ENCODE measurements at regions not wholly inside any gene's neighbourhood (a gene's known extent, or its start where the extent isn't known, plus 50 kb on each side); places are given as distances from the start of the nearest gene placed in this dataset.
"Not testable (repeated sequence)": the region's sequence is repeated elsewhere in the genome, so short reads cannot be mapped to it uniquely, and the experiment has no call there.

GRCh38 chr9:73095425-73095824 is 56.2 kb upstream of the ANXA1 start:
- no peaks in the 10 kb centered on the region for H3K9me3 ChIP-seq (ENCODE audit: control insufficient read depth, low read length, poor library complexity, severe bottlenecking)
- Mint-ChIP-seq H3K36me3 (ENCODE audit: low read depth) (no peaks in the 10 kb centered on the region), H3K27ac (no peak overlapping the region), H3K27me3 (peaks cover 16% of the 10 kb centered on the region), H3K4me1 (no peaks in the 10 kb centered on the region), H3K4me3 (no peak overlapping the region)
- ATAC-seq (no peak), DNase-seq (no peak)

GRCh38 chr9:73093740-73094379 is 57.8 kb upstream of the ANXA1 start:
- DNase-seq: no peak
- Mint-ChIP-seq H3K4me3 (no peak overlapping the region), H3K4me1 (no peaks in the 10 kb centered on the region), H3K27ac (no peak overlapping the region), H3K27me3 (peaks cover 18% of the 10 kb centered on the region), H3K36me3 (ENCODE audit: low read depth) (no peaks in the 10 kb centered on the region)
- no peak for ATAC-seq
- no peaks in the 10 kb centered on the region for H3K9me3 ChIP-seq (ENCODE audit: control insufficient read depth, low read length, poor library complexity, severe bottlenecking)

- no peak overlapping the region for H3K4me3 Mint-ChIP-seq
- H3K27ac Mint-ChIP-seq: no peak overlapping the region
- ATAC-seq (no peak), DNase-seq (no peak)
- H3K4me1 Mint-ChIP-seq: no peaks in the 10 kb centered on the region
- peaks cover 23% of the 10 kb centered on the region for H3K27me3 Mint-ChIP-seq
- H3K9me3 ChIP-seq (ENCODE audit: control insufficient read depth, low read length, poor library complexity, severe bottlenecking): no peaks in the 10 kb centered on the region
- no peaks in the 10 kb centered on the region for H3K36me3 Mint-ChIP-seq (ENCODE audit: low read depth)
Measured at GRCh38 chr9:73093016-73093739, 58.5 kb upstream of the ANXA1 start.

DNA sequence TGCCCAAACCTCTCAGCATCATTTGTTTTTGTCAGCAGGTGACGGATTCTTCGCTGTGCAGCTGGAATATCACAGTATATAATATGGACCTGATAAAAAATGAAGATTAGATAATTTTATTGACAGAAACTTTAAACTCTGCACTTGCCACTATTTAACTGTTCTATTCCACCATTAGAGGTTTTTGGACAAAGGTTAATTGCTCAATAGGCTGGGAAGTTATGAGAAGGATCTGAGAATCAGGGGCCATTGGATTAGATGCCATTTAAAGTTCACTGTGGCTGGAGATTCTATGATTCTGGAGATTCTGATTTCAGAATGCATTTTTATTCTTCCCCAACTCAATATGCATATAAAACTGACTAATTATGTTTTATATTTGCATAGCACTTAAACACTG is 59.8 kb upstream of the ANXA1 start:
- Mint-ChIP-seq H3K27me3 (peaks cover 14% of the 10 kb centered on the region), H3K4me3 (no peak overlapping the region), H3K4me1 (no peaks in the 10 kb centered on the region), H3K36me3 (ENCODE audit: low read depth) (no peaks in the 10 kb centered on the region), H3K27ac (no peak overlapping the region)
- ATAC-seq (no peak), DNase-seq (no peak)
- no peaks in the 10 kb centered on the region for H3K9me3 ChIP-seq (ENCODE audit: control insufficient read depth, low read length, poor library complexity, severe bottlenecking)

GRCh38 chr9:73090214-73090613 is 61.5 kb upstream of the ANXA1 start:
- Mint-ChIP-seq H3K27me3 (peaks cover 14% of the 10 kb centered on the region), H3K36me3 (ENCODE audit: low read depth) (no peaks in the 10 kb centered on the region), H3K4me3 (no peak overlapping the region), H3K4me1 (no peaks in the 10 kb centered on the region), H3K27ac (no peak overlapping the region)
- ATAC-seq (no peak), DNase-seq (no peak)
- no peaks in the 10 kb centered on the region for H3K9me3 ChIP-seq (ENCODE audit: control insufficient read depth, low read length, poor library complexity, severe bottlenecking)

GRCh38 chr9:73089304-73089985 is 62.2 kb upstream of the ANXA1 start:
- no peak overlapping the region for H3K4me3 Mint-ChIP-seq
- DNase-seq (no peak), ATAC-seq (no peak)
- H3K27me3 Mint-ChIP-seq: peaks cover 14% of the 10 kb centered on the region
- no peaks in the 10 kb centered on the region for H3K4me1 Mint-ChIP-seq
- H3K9me3 ChIP-seq (ENCODE audit: control insufficient read depth, low read length, poor library complexity, severe bottlenecking): no peaks in the 10 kb centered on the region
- H3K27ac Mint-ChIP-seq: no peak overlapping the region
- H3K36me3 Mint-ChIP-seq (ENCODE audit: low read depth): no peaks in the 10 kb centered on the region

- not testable (repeated sequence) for H3K4me1 Mint-ChIP-seq; H3K36me3 Mint-ChIP-seq (ENCODE audit: low read depth); DNase-seq; H3K9me3 ChIP-seq (ENCODE audit: control insufficient read depth, low read length, poor library complexity, severe bottlenecking); H3K4me3 Mint-ChIP-seq; H3K27ac Mint-ChIP-seq; ATAC-seq
- H3K27me3 Mint-ChIP-seq: peaks cover 18% of the 10 kb centered on the region
Measured at GRCh38 chr9:73087876-73088275, 63.8 kb upstream of the ANXA1 start.

GRCh38 chr9:73083519-73083918 is 68.1 kb upstream of the ANXA1 start:
- no peak overlapping the region for H3K4me3 Mint-ChIP-seq
- H3K27ac Mint-ChIP-seq: no peak overlapping the region
- no peaks in the 10 kb centered on the region for H3K4me1 Mint-ChIP-seq
- no peaks in the 10 kb centered on the region for H3K36me3 Mint-ChIP-seq (ENCODE audit: low read depth)
- DNase-seq (no peak), ATAC-seq (no peak)
- no peaks in the 10 kb centered on the region for H3K9me3 ChIP-seq (ENCODE audit: control insufficient read depth, low read length, poor library complexity, severe bottlenecking)
- peaks cover 12% of the 10 kb centered on the region for H3K27me3 Mint-ChIP-seq

GRCh38 chr9:73081979-73082657 is 69.5 kb upstream of the ANXA1 start:
- Mint-ChIP-seq H3K27ac (no peak overlapping the region), H3K4me1 (no peaks in the 10 kb centered on the region), H3K27me3 (peaks cover 18% of the 10 kb centered on the region), H3K4me3 (no peak overlapping the region), H3K36me3 (ENCODE audit: low read depth) (no peaks in the 10 kb centered on the region)
- no peak for DNase-seq
- peak; percentile 59 for ATAC-seq
- no peaks in the 10 kb centered on the region for H3K9me3 ChIP-seq (ENCODE audit: control insufficient read depth, low read length, poor library complexity, severe bottlenecking)

DNA sequence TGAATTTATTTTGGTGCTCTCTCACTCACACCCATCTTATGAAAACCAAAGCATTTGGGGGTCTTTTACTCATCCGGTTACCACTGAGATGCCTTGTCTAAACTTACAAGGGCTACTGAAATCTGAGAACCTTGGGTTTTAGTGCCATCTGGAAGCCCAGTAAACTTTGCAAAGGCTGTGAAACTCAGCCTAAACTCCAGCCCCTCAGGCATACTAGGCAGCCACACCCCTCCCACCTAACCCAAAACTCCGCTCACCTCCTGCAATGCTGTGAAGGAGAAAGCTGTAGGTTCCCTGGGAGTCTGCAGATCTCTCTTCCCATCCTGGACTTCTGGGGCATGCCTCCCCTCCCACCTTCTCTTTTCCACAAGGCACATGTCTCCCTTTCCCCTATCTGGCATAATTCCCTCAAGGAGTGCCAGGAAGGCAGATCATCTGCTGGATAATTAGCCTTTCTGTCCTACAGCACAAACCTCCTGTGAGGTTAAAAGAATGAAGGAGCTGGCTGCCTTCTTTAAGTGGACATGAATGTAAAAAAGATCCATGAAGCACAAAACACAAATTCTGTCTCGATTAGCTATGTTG is 71.5 kb upstream of the ANXA1 start:
- Mint-ChIP-seq H3K27me3 (peaks cover 18% of the 10 kb centered on the region), H3K4me1 (no peaks in the 10 kb centered on the region), H3K36me3 (ENCODE audit: low read depth) (no peaks in the 10 kb centered on the region), H3K4me3 (no peak overlapping the region), H3K27ac (no peak overlapping the region)
- no peaks in the 10 kb centered on the region for H3K9me3 ChIP-seq (ENCODE audit: control insufficient read depth, low read length, poor library complexity, severe bottlenecking)
- no peak for ATAC-seq
- no peak for DNase-seq

DNA sequence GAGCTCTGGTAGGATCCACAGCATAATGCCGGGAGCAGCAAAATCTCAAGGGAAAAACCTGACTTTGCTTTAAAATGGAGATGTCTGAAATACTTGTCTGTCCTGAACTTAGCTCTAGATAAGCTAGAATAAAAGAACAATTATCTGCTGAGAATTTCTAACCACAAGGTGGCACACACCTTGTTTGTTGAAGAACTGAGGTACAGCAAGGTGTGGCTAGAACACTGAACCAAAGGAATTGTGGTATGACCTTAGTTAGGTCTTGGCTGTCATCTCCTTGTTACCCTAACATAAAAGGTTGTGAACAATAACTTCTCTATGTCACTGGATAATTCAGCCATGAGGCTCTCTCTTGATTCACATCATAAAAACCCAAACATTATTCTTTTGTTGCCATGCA is 72.3 kb upstream of the ANXA1 start:
- DNase-seq: no peak
- no peak overlapping the region for H3K27ac Mint-ChIP-seq
- ATAC-seq: no peak
- H3K9me3 ChIP-seq (ENCODE audit: control insufficient read depth, low read length, poor library complexity, severe bottlenecking): no peaks in the 10 kb centered on the region
- H3K4me1 Mint-ChIP-seq: no peaks in the 10 kb centered on the region
- peaks cover 17% of the 10 kb centered on the region for H3K27me3 Mint-ChIP-seq
- no peak overlapping the region for H3K4me3 Mint-ChIP-seq
- no peaks in the 10 kb centered on the region for H3K36me3 Mint-ChIP-seq (ENCODE audit: low read depth)

DNA sequence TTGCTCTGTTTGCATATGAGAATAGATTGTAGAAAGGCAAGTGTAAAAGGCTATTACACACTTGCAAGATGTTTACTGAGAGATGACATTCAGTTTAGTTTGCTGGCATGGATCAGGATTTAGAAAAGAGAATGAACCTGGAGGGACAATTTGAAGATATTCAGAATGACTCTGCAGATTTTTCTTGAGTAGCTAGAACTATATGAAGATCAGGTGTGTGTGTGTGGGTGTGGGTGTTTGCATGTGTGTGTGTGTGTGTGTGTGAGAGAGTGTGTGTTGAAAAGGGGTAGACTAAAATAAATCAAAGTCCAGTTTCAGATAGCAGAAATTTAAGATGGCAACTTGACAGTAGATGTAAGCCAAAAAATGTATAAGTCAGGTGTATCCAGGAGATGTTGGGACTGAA is 74.0 kb upstream of the ANXA1 start:
- DNase-seq: no peak
- no peaks in the 10 kb centered on the region for H3K9me3 ChIP-seq (ENCODE audit: control insufficient read depth, low read length, poor library complexity, severe bottlenecking)
- Mint-ChIP-seq H3K36me3 (ENCODE audit: low read depth) (no peaks in the 10 kb centered on the region), H3K4me1 (no peaks in the 10 kb centered on the region), H3K27me3 (peaks cover 27% of the 10 kb centered on the region), H3K27ac (no peak overlapping the region), H3K4me3 (no peak overlapping the region)
- ATAC-seq: no peak

DNA sequence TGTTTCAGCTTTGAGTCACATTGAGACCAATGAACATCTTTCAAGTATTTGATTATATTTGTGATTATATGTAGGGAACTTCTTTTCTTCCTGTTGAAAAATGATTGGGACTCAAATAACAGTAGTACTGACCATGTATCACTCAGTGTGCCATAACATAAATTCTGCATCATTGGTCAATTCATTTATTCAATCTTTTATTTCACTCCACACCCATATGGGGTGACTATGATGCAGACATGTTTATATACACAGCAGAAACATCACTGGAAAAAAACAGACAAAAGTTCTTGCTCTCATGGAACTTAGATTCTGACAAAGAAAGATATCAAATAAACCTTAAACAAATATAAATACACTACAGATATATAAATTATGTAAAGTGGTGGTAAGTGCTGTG is 74.7 kb upstream of the ANXA1 start:
- H3K27me3 Mint-ChIP-seq: peaks cover 27% of the 10 kb centered on the region
- DNase-seq (no peak), ATAC-seq (no peak)
- H3K4me1 Mint-ChIP-seq: no peaks in the 10 kb centered on the region
- no peak overlapping the region for H3K4me3 Mint-ChIP-seq
- H3K36me3 Mint-ChIP-seq (ENCODE audit: low read depth): no peaks in the 10 kb centered on the region
- H3K9me3 ChIP-seq (ENCODE audit: control insufficient read depth, low read length, poor library complexity, severe bottlenecking): no peaks in the 10 kb centered on the region
- no peak overlapping the region for H3K27ac Mint-ChIP-seq
